ENCODE measurements at regions not wholly inside any gene's neighbourhood (a gene's known extent, or its start where the extent isn't known, plus 50 kb on each side); places are given as distances from the start of the nearest gene placed in this dataset.

GRCh38 chr6:133623065-133623464, 265.8 kb upstream of the TCF21 start:
- H3K9me1 ChIP-seq (ENCODE audit: insufficient read depth, low read length) = peaks cover 8% of the 10 kb centered on the region; the same call in 1 of the 2 replicates
- peak overlapping the region; percentile 15; the same call in 1 of the 2 replicates for H3K4ac ChIP-seq (ENCODE audit: low read depth, low read length)
- no CpG with 5 or more reads among the region's 1 CpG for WGBS, 2 experiments (ENCODE audit: extremely low coverage in 2 of 2, insufficient read length in 1 of 2)
- H2BK20ac ChIP-seq (ENCODE audit: low read depth, low read length) = peak overlapping the region; percentile 36; the same call in 1 of the 2 replicates
- peak overlapping the region; percentile 64 for H2AFZ ChIP-seq (replicated peaks; ENCODE audit: low read length, poor library complexity)
- H2BK120ac ChIP-seq (ENCODE audit: low read depth, low read length) = peak overlapping the region; percentile 55; the same call in 1 of the 2 replicates
- H3K18ac ChIP-seq (ENCODE audit: low read depth, low read length) = peak overlapping the region; percentile 72; the same call in 1 of the 2 replicates
- H3K4me1 ChIP-seq (ENCODE audit: control insufficient read depth, insufficient read depth, low read length) = peaks cover 14% of the 10 kb centered on the region
- peak overlapping the region in 1 of 2 experiments; percentile 83; a peak in 3 of 4 replicates for H4K8ac ChIP-seq (ENCODE audit: low read depth in 2 of 2, low read length in 2 of 2)
- no peaks in the 10 kb centered on the region for H4K20me1 ChIP-seq (ENCODE audit: insufficient read depth, low read length)
- POLR2A ChIA-PET (ENCODE audit: unreplicated experiment) = interaction anchor here (0.6 kb wide), 1 partner anchor 650 kb away, joined by 10 read pairs; no protein-coding TSS in a partner anchor
- no peak overlapping the region for H2AK9ac ChIP-seq (replicated peaks; ENCODE audit: low read depth, low read length, poor library complexity)
- peak overlapping the region; percentile 86 for H3K27ac ChIP-seq (ENCODE audit: insufficient read depth, low read length)
- H2BK15ac ChIP-seq (ENCODE audit: low read depth, low read length) = peak overlapping the region; percentile 4; the same call in 2 of the 3 replicates
- no peaks in the 10 kb centered on the region for H3K79me1 ChIP-seq (ENCODE audit: low read depth in 1 of 2, low read length in 2 of 2)
- H3K36me3 ChIP-seq (ENCODE audit: control insufficient read depth, insufficient read depth, low read length) = no peaks in the 10 kb centered on the region
- no peak overlapping the region for H3K56ac ChIP-seq (ENCODE audit: extremely low read depth, insufficient read depth, low read length)
- no peaks in the 10 kb centered on the region for H3K27me3 ChIP-seq (ENCODE audit: control insufficient read depth, insufficient read depth, low read length)
- peak overlapping the region; percentile 4; the same call in 1 of the 2 replicates for H4K91ac ChIP-seq (ENCODE audit: insufficient read depth, low read depth, low read length)
- dilution Hi-C loops (cut with HindIII; ENCODE audit: low sequenced_read_pairs, unreplicated experiment) (no loop called here), in situ Hi-C loops (cut with MboI; ENCODE audit: low sequenced_read_pairs) (loop anchor here (25.0 kb wide), 1 partner anchor 264 kb away; the partner anchor contains the start of gene TCF21), intact Hi-C loops (cut with micrococcal nuclease) (no loop called here)
- H3K4me3 ChIP-seq (ENCODE audit: insufficient read depth, low read depth, low read length) = no peak overlapping the region
- no TSS peak for BruUV-seq (replicated peaks)
- H4K5ac ChIP-seq (ENCODE audit: low read depth, low read length) = peak overlapping the region; percentile 45; the same call in 1 of the 2 replicates
- ATAC-seq (ENCODE audit: low read depth) = peak; percentile 83
- no peak overlapping the region; the same call in 1 of the 2 replicates for H2AK5ac ChIP-seq (ENCODE audit: low read depth, low read length)
- H3K14ac ChIP-seq (replicated peaks; ENCODE audit: low read depth, low read length) = peak overlapping the region; percentile 67
- TF ChIP-seq CEBPB (IDR thresholded peaks at IDR 0.05; ENCODE audit: low read depth, low read length) (no peak), ELK1 (IDR thresholded peaks at IDR 0.05; ENCODE audit: borderline replicate concordance, low read depth, low read length) (no peak), SMC3 (IDR thresholded peaks at IDR 0.05; ENCODE audit: low read depth, low read length) (no peak), RAD21 (IDR thresholded peaks at IDR 0.05; ENCODE audit: low read length) (no peak), MAZ (IDR thresholded peaks at IDR 0.05; ENCODE audit: borderline replicate concordance, low read depth, low read length) (no peak)
- DNase-seq = peak; percentile 68
- no peak overlapping the region for H3K4me2 ChIP-seq (ENCODE audit: low read depth, low read length)
- H3K9ac ChIP-seq (ENCODE audit: low read depth, low read length) = 0 out of 2 replicates have a peak overlapping the region, but pooled peaks have one; percentile 38
- peak overlapping the region; percentile 93 for H2BK5ac ChIP-seq (ENCODE audit: low read depth, low read length, poor library complexity, severe bottlenecking)
- CTCF ChIA-PET = interaction anchor here (0.7 kb wide), 1 partner anchor 23 kb away, joined by 6 read pairs; no protein-coding TSS in a partner anchor
- H3K23ac ChIP-seq (ENCODE audit: low read depth, low read length) = peak overlapping the region; percentile 14; the same call in 1 of the 2 replicates
- no peaks in the 10 kb centered on the region for H3K9me3 ChIP-seq (ENCODE audit: control insufficient read depth, insufficient read depth, low read length)

Data from IMR-90 (cell line).